ENCODE measurements at regions not wholly inside any gene's neighbourhood (a gene's known extent, or its start where the extent isn't known, plus 50 kb on each side); places are given as distances from the start of the nearest gene placed in this dataset.

- DNase-seq (ENCODE audit: low spot score in 2 of 2), result no peak
- 88 to 90% methylated on average over 19 to 21 of the region's 22 CpGs for WGBS, 2 donors
Measured at GRCh38 chr2:238567067-238567855, 140.5 kb downstream of the ASB1 start.

GRCh38 chr2:238567996-238568395 is 141.3 kb downstream of the ASB1 start:
- Histone ChIP-seq H3K4me1 (peaks cover 0 to 5% (median 0%) of the 10 kb centered on the region in 4 donors), H3K9me3 (no peaks in the 10 kb centered on the region), H3K27ac (no peak overlapping the region), H3K36me3 (no peaks in the 10 kb centered on the region), H3K4me3 (no peak overlapping the region), H3K27me3 (peaks cover 0 to 4% of the 10 kb centered on the region in 2 donors)
- TF ChIP-seq CTCF (IDR thresholded peaks at IDR 0.05) (no peak), POLR2A (IDR thresholded peaks at IDR 0.05) (no peak), EP300 (IDR thresholded peaks at IDR 0.05) (no peak)
- DNase-seq (ENCODE audit: low spot score in 2 of 2), result no peak
- WGBS, 2 donors, result 55 to 66% methylated on average over 7 of the region's 10 CpGs

More at GRCh38 chr2:238567067-238567855, 140.5 kb downstream of the ASB1 start:
- H3K36me3 ChIP-seq, result no peaks in the 10 kb centered on the region
- peaks cover 0 to 6% of the 10 kb centered on the region in 2 donors for H3K27me3 ChIP-seq
- peaks cover 0 to 5% (median 0%) of the 10 kb centered on the region in 4 donors for H3K4me1 ChIP-seq
- no peak for TF ChIP-seq CTCF (IDR thresholded peaks at IDR 0.05)
- no peak for TF ChIP-seq POLR2A (IDR thresholded peaks at IDR 0.05)
- TF ChIP-seq EP300 (IDR thresholded peaks at IDR 0.05), result no peak
- H3K4me3 ChIP-seq, result no peak overlapping the region
- H3K9me3 ChIP-seq, result no peaks in the 10 kb centered on the region
- no peak overlapping the region for H3K27ac ChIP-seq

DNA sequence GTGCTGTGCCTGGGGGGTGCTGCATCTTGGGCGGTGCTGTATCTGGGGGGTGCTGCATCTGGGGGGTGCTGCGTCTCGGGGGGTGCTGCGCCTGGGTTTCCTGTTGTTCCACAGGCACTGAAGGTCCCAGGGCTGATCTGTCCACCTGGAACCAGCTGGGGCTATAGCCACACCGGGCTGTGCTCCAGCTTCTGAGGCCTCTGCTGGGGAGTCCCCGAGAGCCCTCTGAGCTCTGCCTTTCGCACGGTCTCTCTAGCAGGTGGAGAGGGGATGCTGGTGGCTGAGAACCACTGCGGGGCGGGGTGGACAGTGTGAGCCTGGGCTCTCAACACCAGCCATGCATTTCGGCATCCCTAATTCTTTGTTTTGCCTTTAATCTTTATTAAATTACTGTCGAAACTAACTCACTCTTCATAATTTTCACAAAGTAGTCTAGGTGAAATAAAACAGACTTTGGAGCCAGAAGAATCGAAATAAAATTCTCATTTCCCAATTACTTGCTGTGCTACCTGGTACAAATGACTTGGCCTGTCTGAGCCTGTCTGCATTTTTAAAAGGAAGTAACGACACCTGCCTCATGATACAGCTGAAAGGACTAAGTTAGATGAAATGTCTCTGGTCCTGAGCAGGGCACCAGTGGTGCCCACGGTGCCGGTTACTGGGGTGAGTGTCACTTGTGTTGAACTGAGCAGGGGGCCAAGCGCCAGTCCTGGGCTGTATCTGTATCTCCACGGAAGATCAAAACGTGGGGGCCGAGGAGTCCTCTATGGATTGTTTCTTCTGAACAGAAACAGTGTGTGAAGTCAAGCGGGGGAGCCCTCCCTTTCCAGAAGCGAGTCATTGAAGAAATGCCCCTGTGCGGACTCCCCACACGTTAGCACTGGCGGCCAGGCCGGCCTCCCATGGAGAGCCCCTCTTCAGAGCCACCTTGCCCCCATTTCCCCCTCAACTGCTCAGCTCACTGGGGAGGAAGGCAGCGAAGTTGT is 142.0 kb downstream of the ASB1 start:
- Histone ChIP-seq H3K4me1 (peaks cover 0 to 5% (median 0%) of the 10 kb centered on the region in 4 donors), H3K9me3 (no peaks in the 10 kb centered on the region), H3K27me3 (peaks cover 0 to 4% of the 10 kb centered on the region in 2 donors), H3K4me3 (no peak overlapping the region), H3K36me3 (no peaks in the 10 kb centered on the region), H3K27ac (no peak overlapping the region)
- TF ChIP-seq CTCF (IDR thresholded peaks at IDR 0.05) (no peak), EP300 (IDR thresholded peaks at IDR 0.05) (no peak), POLR2A (IDR thresholded peaks at IDR 0.05) (no peak)
- WGBS, 2 donors, result 76 to 83% methylated on average over 23 to 25 of the region's 27 CpGs
- no peak for DNase-seq (ENCODE audit: low spot score in 2 of 2)

GRCh38 chr2:238569507-238570195 is 142.9 kb downstream of the ASB1 start:
- no peak overlapping the region for H3K27ac ChIP-seq
- peak in 1 of 2 donors; percentile 53 for DNase-seq (ENCODE audit: low spot score in 2 of 2)
- 79% methylated on average over 25 of the region's 25 CpGs for WGBS, 2 donors
- TF ChIP-seq POLR2A (IDR thresholded peaks at IDR 0.05), result no peak
- TF ChIP-seq EP300 (IDR thresholded peaks at IDR 0.05), result peak in 1 of 2 donors; percentile 56
- H3K36me3 ChIP-seq, result no peaks in the 10 kb centered on the region
- no peak overlapping the region for H3K4me3 ChIP-seq
- H3K4me1 ChIP-seq, result peaks cover 0 to 5% (median 0%) of the 10 kb centered on the region in 4 donors
- H3K27me3 ChIP-seq, result peaks cover 0 to 4% of the 10 kb centered on the region in 2 donors
- H3K9me3 ChIP-seq, result no peaks in the 10 kb centered on the region

- DNase-seq (ENCODE audit: low spot score in 2 of 2), result no peak
- Histone ChIP-seq H3K9me3 (no peaks in the 10 kb centered on the region), H3K4me1 (peaks cover 0 to 5% (median 0%) of the 10 kb centered on the region in 4 donors), H3K27ac (no peak overlapping the region), H3K4me3 (no peak overlapping the region), H3K36me3 (no peaks in the 10 kb centered on the region), H3K27me3 (peaks cover 0 to 4% of the 10 kb centered on the region in 2 donors)
- TF ChIP-seq CTCF (IDR thresholded peaks at IDR 0.05) (no peak), POLR2A (IDR thresholded peaks at IDR 0.05) (no peak), EP300 (IDR thresholded peaks at IDR 0.05) (no peak)
- WGBS, 2 donors, result 54 to 78% methylated on average over 10 of the region's 10 CpGs
Measured at GRCh38 chr2:238570391-238570790, 143.7 kb downstream of the ASB1 start.

Measured in tibial nerve (tissue), 4 donors.